Tibial nerve (tissue), 4 donors: ENCODE measurements at regions not wholly inside any gene's neighbourhood (a gene's known extent, or its start where the extent isn't known, plus 50 kb on each side); places are given as distances from the start of the nearest gene placed in this dataset.

Source experiments
- CTCF ChIP-seq, 5 experiments: fragments of 200-600 bp in 3 of 5; fragments of 450-650 bp in 2 of 5; sonication (generic) in 3 of 5; IDR thresholded peaks; one replicate each; pipeline ENCODE4 v1.5.1; 2016 to 2019; ENCODE audit warnings: antibody characterized with exemption in 5 of 5, mild to moderate bottlenecking in 3 of 5, moderate library complexity in 2 of 5
- EP300 ChIP-seq, 2 donors: sonication (generic); formaldehyde crosslinking; IDR thresholded peaks; one replicate each; pipeline ENCODE4 v1.6.1; 2017; ENCODE audit warnings: antibody characterized with exemption in 2 of 2, mild to moderate bottlenecking in 1 of 2

- TF ChIP-seq CTCF (IDR thresholded peaks at IDR 0.05) (no peak), EP300 (IDR thresholded peaks at IDR 0.05) (no peak)
Measured at GRCh38 chr4:15314974-15315373, 112.9 kb upstream of the C1QTNF7 start.
